COR-L47 (cell line): ENCODE measurements at regions not wholly inside any gene's neighbourhood (a gene's known extent, or its start where the extent isn't known, plus 50 kb on each side); places are given as distances from the start of the nearest gene placed in this dataset.

ENCODE experiments used
- DNase-seq: peaks from one replicate; lab custom pipeline; 2025; lab: John Stamatoyannopoulos, UW

GRCh38 chr5:97400537-97400936 is 217.5 kb upstream of the RIOK2 start:
- no peak for DNase-seq

GRCh38 chr5:97405941-97406340 is 222.9 kb upstream of the RIOK2 start:
- DNase-seq = no peak

- DNase-seq = no peak
Measured at GRCh38 chr5:97406946-97407676, 224.1 kb upstream of the RIOK2 start.

GRCh38 chr5:97408331-97408730 is 225.3 kb upstream of the RIOK2 start:
- DNase-seq = no peak

- DNase-seq = no peak
Measured at GRCh38 chr5:97412959-97413358, 229.9 kb upstream of the RIOK2 start.

GRCh38 chr5:97417986-97418385 is 234.9 kb upstream of the RIOK2 start:
- DNase-seq = no peak

GRCh38 chr5:97418462-97418861 is 235.4 kb upstream of the RIOK2 start:
- DNase-seq = no peak

GRCh38 chr5:97420646-97421045 is 237.6 kb upstream of the RIOK2 start:
- DNase-seq = no peak

GRCh38 chr5:97422678-97423077 is 239.6 kb upstream of the RIOK2 start:
- DNase-seq = no peak

- DNase-seq = peak; percentile 11
Measured at GRCh38 chr5:97425511-97425910, 242.5 kb upstream of the RIOK2 start.

GRCh38 chr5:97427235-97427634 is 244.2 kb upstream of the RIOK2 start:
- DNase-seq = no peak

- no peak for DNase-seq
Measured at GRCh38 chr5:97434021-97434420, 251.0 kb upstream of the RIOK2 start.

GRCh38 chr5:97436405-97436804 is 253.4 kb upstream of the RIOK2 start:
- no peak for DNase-seq

GRCh38 chr5:97443740-97444139 is 260.7 kb upstream of the RIOK2 start:
- DNase-seq = no peak

GRCh38 chr5:97449172-97449571 is 266.1 kb upstream of the RIOK2 start:
- DNase-seq = no peak

GRCh38 chr5:97452646-97453045 is 269.6 kb upstream of the RIOK2 start:
- DNase-seq = no peak

- no peak for DNase-seq
Measured at GRCh38 chr5:97453263-97453662, 270.2 kb upstream of the RIOK2 start.

- no peak for DNase-seq
Measured at GRCh38 chr5:97454015-97454414, 271.0 kb upstream of the RIOK2 start.

- DNase-seq = no peak
Measured at GRCh38 chr5:97455996-97456395, 272.9 kb upstream of the RIOK2 start.

- DNase-seq = no peak
Measured at GRCh38 chr5:97458851-97459250, 275.8 kb upstream of the RIOK2 start.

GRCh38 chr5:97471951-97472350 is 288.9 kb upstream of the RIOK2 start:
- DNase-seq = no peak

GRCh38 chr5:97475847-97476246 is 292.8 kb upstream of the RIOK2 start:
- DNase-seq = no peak

GRCh38 chr5:97476852-97477534 is 293.9 kb upstream of the RIOK2 start:
- DNase-seq = no peak

GRCh38 chr5:97478483-97478882 is 295.4 kb upstream of the RIOK2 start:
- no peak for DNase-seq
